ENCODE measurements at regions not wholly inside any gene's neighbourhood (a gene's known extent, or its start where the extent isn't known, plus 50 kb on each side); places are given as distances from the start of the nearest gene placed in this dataset.

- DNase-seq = no peak
These were observed 70.1 kb upstream of the RAPGEF1 start for GRCh38 chr9:131809941-131810344.

- DNase-seq = no peak
These were observed 68.4 kb upstream of the RAPGEF1 start for GRCh38 chr9:131808291-131808690.

- DNase-seq = no peak
These were observed 67.5 kb upstream of the RAPGEF1 start for GRCh38 chr9:131807144-131807983.

- DNase-seq = no peak
These were observed 65.9 kb upstream of the RAPGEF1 start for GRCh38 chr9:131805803-131806202.

DNA sequence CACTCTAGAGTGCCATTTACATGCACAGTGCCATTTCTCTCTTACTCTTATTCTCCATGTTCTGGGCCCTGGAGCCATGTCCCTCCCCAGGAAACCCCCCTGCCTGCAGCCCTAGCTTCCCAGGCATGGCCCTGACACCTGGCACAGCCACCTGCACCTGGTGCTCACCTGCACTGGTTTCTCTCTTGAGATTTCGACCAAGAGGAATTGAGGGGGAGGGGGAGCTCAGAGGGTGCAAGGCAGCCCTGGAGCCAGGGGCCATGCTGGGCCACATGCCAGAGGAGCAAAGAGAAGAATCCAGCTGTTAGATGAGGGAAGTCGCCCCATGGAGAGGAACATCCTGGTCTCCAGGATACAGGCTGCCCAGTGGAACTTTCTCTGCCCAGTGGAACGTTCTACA, 65.0 kb upstream of the RAPGEF1 start:
- no peak for DNase-seq

GRCh38 chr9:131803758-131804411, 64.0 kb upstream of the RAPGEF1 start:
- no peak for DNase-seq

GRCh38 chr9:131801810-131802209, 61.9 kb upstream of the RAPGEF1 start:
- DNase-seq = no peak

GRCh38 chr9:131800843-131801242, 61.0 kb upstream of the RAPGEF1 start:
- no peak for DNase-seq

DNA sequence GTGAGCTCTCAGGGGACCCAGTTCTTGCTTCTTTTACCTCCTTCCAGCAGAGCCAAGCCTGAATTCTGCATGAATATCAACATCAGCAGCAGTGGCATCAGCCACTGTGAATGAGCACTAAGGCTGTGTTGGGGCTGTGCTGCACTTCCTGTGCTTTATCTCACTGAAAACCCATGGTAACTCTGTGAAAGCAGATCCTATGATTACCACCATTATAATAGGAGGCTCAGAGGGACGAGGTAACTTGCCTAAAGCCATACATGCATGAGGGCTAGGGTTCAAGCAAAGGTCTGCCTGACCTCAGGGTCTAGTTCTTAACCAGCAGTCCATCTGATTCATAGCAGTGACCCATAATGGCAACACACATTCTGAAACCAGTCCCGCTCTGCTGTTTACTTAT, 60.5 kb upstream of the RAPGEF1 start:
- DNase-seq = no peak

DNA sequence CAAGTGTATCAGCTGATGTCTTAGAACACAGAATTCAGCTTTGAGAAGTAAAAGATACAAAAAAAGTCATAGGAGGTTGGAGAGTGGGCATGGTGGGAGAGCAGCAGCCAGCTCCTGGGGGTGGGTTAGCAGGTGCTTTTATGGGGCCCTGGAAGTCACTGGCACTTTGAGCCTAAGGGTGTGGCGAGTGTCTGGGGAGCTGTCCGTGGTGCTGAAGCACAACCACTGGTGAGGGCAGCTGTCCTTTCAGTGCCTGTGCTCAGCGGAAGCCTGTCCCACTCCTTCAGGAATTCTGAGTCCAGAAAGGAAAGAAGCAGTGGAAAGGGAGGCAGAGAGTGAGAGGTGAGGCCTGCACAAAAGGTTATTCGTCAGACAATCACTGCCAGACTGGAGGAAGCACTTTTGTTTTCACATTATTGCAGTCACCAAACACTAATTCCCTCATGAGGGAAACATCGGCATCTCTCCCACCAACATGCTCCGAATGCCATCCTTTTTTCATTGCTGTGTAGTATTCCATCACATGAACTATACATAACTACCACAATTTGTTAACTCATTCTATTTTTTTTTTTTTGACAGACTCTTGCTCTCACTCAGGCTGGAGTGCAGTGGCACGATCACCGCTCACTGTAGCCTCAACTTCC, 59.4 kb upstream of the RAPGEF1 start:
- DNase-seq = peak; percentile 31 to 76 (median 62)

DNA sequence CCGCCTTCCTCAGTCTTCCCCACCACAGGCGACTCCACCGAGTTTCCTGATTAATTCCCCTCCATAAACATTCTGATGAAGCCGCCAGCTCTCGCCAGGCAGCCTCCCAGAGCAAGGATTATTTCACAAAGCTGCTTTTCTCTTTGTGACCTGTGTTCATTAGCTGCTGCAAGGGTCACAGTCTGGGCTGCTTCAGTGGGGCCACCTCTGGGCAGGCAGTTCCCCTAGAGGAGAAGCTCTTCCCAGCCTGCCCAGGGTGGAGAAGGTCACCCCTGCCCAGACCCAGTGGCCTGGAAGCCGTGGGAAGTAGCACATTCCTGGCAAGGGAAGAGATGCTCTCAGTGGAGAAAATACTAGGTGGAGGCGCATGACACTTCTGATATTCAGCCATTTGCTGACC, 58.4 kb upstream of the RAPGEF1 start:
- DNase-seq = no peak

GRCh38 chr9:131794393-131794792, 54.5 kb upstream of the RAPGEF1 start:
- no peak for DNase-seq

GRCh38 chr9:131791542-131792254, 51.8 kb upstream of the RAPGEF1 start:
- DNase-seq = no peak

All from suppressor macrophage treated with lipopolysaccharide for 1 hour (primary cell).